GM21381 (cell line): ENCODE measurements at regions not wholly inside any gene's neighbourhood (a gene's known extent, or its start where the extent isn't known, plus 50 kb on each side); places are given as distances from the start of the nearest gene placed in this dataset.

Experiments
- ATAC-seq: cut with Tn5 transposase; IDR thresholded peaks from one replicate; pipeline ENCODE4 v1.9.1; 2021; ENCODE audit warnings: mild to moderate bottlenecking, moderate library complexity; ENCODE audit not compliant: unreplicated experiment

GRCh38 chr2:120785228-120785966 is 49.7 kb downstream of the GLI2 start:
- no peak for ATAC-seq

GRCh38 chr2:120786038-120786960 is 50.6 kb downstream of the GLI2 start:
- no peak for ATAC-seq

GRCh38 chr2:120787111-120787821 is 51.6 kb downstream of the GLI2 start:
- ATAC-seq: no peak

GRCh38 chr2:120787822-120788700 is 52.4 kb downstream of the GLI2 start:
- ATAC-seq: no peak

- ATAC-seq: no peak
Measured at GRCh38 chr2:120791243-120791961, 55.7 kb downstream of the GLI2 start.

- no peak for ATAC-seq
Measured at GRCh38 chr2:120791962-120792297, 56.3 kb downstream of the GLI2 start.

- ATAC-seq: no peak
Measured at GRCh38 chr2:120793682-120794403, 58.2 kb downstream of the GLI2 start.

GRCh38 chr2:120794716-120795115 is 59.0 kb downstream of the GLI2 start:
- ATAC-seq: no peak

GRCh38 chr2:120796094-120796493 is 60.4 kb downstream of the GLI2 start:
- no peak for ATAC-seq

- no peak for ATAC-seq
Measured at GRCh38 chr2:120797421-120798221, 62.0 kb downstream of the GLI2 start.

- no peak for ATAC-seq
Measured at GRCh38 chr2:120798567-120799247, 63.0 kb downstream of the GLI2 start.

GRCh38 chr2:120802158-120802557 is 66.5 kb downstream of the GLI2 start:
- no peak for ATAC-seq

- no peak for ATAC-seq
Measured at GRCh38 chr2:120802867-120803484, 67.3 kb downstream of the GLI2 start.

GRCh38 chr2:120803764-120804335 is 68.2 kb downstream of the GLI2 start:
- ATAC-seq: no peak

GRCh38 chr2:120804459-120804858 is 68.8 kb downstream of the GLI2 start:
- no peak for ATAC-seq

GRCh38 chr2:120805011-120805410 is 69.3 kb downstream of the GLI2 start:
- ATAC-seq: no peak

GRCh38 chr2:120805602-120806001 is 69.9 kb downstream of the GLI2 start:
- no peak for ATAC-seq
